IMR-90 (cell line): ENCODE measurements at regions not wholly inside any gene's neighbourhood (a gene's known extent, or its start where the extent isn't known, plus 50 kb on each side); places are given as distances from the start of the nearest gene placed in this dataset.

ENCODE experiments used
- ATAC-seq: fragments of 200-7000 bp; cut with Tn5 transposase; 2 replicates; pipeline ENCODE4 v1.9.1; 2020; ENCODE audit warnings: low read depth, mild to moderate bottlenecking, moderate library complexity
- BruUV-seq: library from RNA; stranded (reverse); fragments of 400-500 nt; replicated peaks from 2 replicates; lab custom pipeline; 2021; lab: Mats Ljungman, UMichigan
- CTCF ChIA-PET: fragments of 300-600 bp; formaldehyde crosslinking; extraction: SDS; loops from one replicate; lab custom pipeline; 2021; ENCODE audit warnings: antibody characterized with exemption; lab: Yijun Ruan, JAX
- POLR2A ChIA-PET: fragments of 300-600 bp; sonication (Branson Sonifier 250); formaldehyde crosslinking; loops from one replicate; lab custom pipeline; 2022; ENCODE audit warnings: antibody characterized with exemption; ENCODE audit not compliant: unreplicated experiment; lab: Charles Lee
- DNase-seq: peaks from one replicate; pipeline ENCODE4 v3.0.0; 2013
- H2AFZ ChIP-seq: replicated peaks from 2 replicates; pipeline ENCODE3; 2013; ENCODE audit warnings: low read length, mild to moderate bottlenecking; ENCODE audit not compliant: poor library complexity
- H2AK5ac ChIP-seq: 2 replicates; pipeline ENCODE4 v1.6.1; 2013; ENCODE audit warnings: low read depth, low read length, inconsistent platforms
- H2AK9ac ChIP-seq: replicated peaks from 2 replicates; pipeline ENCODE3; 2013; ENCODE audit warnings: mild to moderate bottlenecking, low read depth, low read length, moderate library complexity; ENCODE audit not compliant: poor library complexity
- H2BK120ac ChIP-seq: 2 replicates; pipeline ENCODE4 v1.6.1; 2013; ENCODE audit warnings: low read depth, low read length, inconsistent platforms
- H2BK15ac ChIP-seq: 3 replicates; pipeline ENCODE4 v1.6.1; 2013; ENCODE audit warnings: low read depth, low read length, inconsistent platforms
- H2BK20ac ChIP-seq: 2 replicates; pipeline ENCODE4 v1.6.1; 2013; ENCODE audit warnings: low read depth, mild to moderate bottlenecking, inconsistent platforms, low read length, moderate library complexity
- H2BK5ac ChIP-seq: 2 replicates; pipeline ENCODE4 v1.6.1; 2013; ENCODE audit warnings: mild to moderate bottlenecking, low read depth, low read length, inconsistent platforms; ENCODE audit not compliant: poor library complexity, severe bottlenecking
- H3K14ac ChIP-seq: replicated peaks from 2 replicates; pipeline ENCODE4 v1.6.1; 2013; ENCODE audit warnings: low read depth, low read length, inconsistent platforms
- H3K18ac ChIP-seq: 2 replicates; pipeline ENCODE4 v1.6.1; 2013; ENCODE audit warnings: low read depth, low read length, control low read depth
- H3K23ac ChIP-seq: 2 replicates; pipeline ENCODE4 v1.6.1; 2013; ENCODE audit warnings: low read depth, low read length, inconsistent platforms
- H3K27ac ChIP-seq: 2 replicates; pipeline ENCODE4 v1.5.1; 2013; ENCODE audit warnings: mild to moderate bottlenecking, control low read depth, low read length; ENCODE audit not compliant: insufficient read depth
- H3K27me3 ChIP-seq: 2 replicates; pipeline ENCODE4 v1.6.1; 2013; ENCODE audit warnings: low read length; ENCODE audit not compliant: control insufficient read depth, insufficient read depth
- H3K36me3 ChIP-seq: 2 replicates; pipeline ENCODE4 v1.6.1; 2013; ENCODE audit warnings: low read length, mixed read lengths; ENCODE audit not compliant: control insufficient read depth, insufficient read depth
- H3K4ac ChIP-seq: 2 replicates; pipeline ENCODE4 v1.6.1; 2013; ENCODE audit warnings: low read depth, low read length, inconsistent platforms
- H3K4me1 ChIP-seq: 2 replicates; pipeline ENCODE4 v1.6.1; 2013; ENCODE audit warnings: low read length, mixed read lengths; ENCODE audit not compliant: control insufficient read depth, insufficient read depth
- H3K4me2 ChIP-seq: 2 replicates; pipeline ENCODE4 v1.6.1; 2013; ENCODE audit warnings: low read depth, mild to moderate bottlenecking, control low read depth, low read length, moderate library complexity
- H3K4me3 ChIP-seq: 2 replicates; pipeline ENCODE4 v1.5.1; 2013; ENCODE audit warnings: low read depth, mild to moderate bottlenecking, control low read depth, low read length, moderate library complexity; ENCODE audit not compliant: insufficient read depth
- H3K56ac ChIP-seq: 2 replicates; pipeline ENCODE4 v1.6.1; 2013; ENCODE audit warnings: low read length, inconsistent platforms; ENCODE audit not compliant: insufficient read depth; ENCODE audit errors: extremely low read depth
- H3K79me1 ChIP-seq, 2 experiments: 2 replicates each; pipeline ENCODE4 v1.6.1; 2013; ENCODE audit warnings: low read length in 2 of 2, inconsistent platforms in 1 of 2, low read depth in 1 of 2
- H3K9ac ChIP-seq: 2 replicates; pipeline ENCODE4 v1.6.1; 2013; ENCODE audit warnings: low read depth, low read length, control low read depth
- H3K9me1 ChIP-seq: 2 replicates; pipeline ENCODE4 v1.6.1; 2013; ENCODE audit warnings: low read length, inconsistent platforms; ENCODE audit not compliant: insufficient read depth
- H3K9me3 ChIP-seq: 2 replicates; pipeline ENCODE4 v1.6.1; 2013; ENCODE audit warnings: low read length; ENCODE audit not compliant: control insufficient read depth, insufficient read depth
- H4K20me1 ChIP-seq: 2 replicates; pipeline ENCODE4 v1.6.1; 2013; ENCODE audit warnings: low read length, inconsistent platforms; ENCODE audit not compliant: insufficient read depth
- H4K5ac ChIP-seq: 2 replicates; pipeline ENCODE4 v1.6.1; 2013; ENCODE audit warnings: mild to moderate bottlenecking, low read depth, low read length, control low read depth
- H4K8ac ChIP-seq, 2 experiments: 2 replicates each; pipeline ENCODE4 v1.6.1; 2013; ENCODE audit warnings: low read depth in 2 of 2, low read length in 2 of 2, control low read depth in 1 of 2, inconsistent platforms in 1 of 2
- H4K91ac ChIP-seq: 2 replicates; pipeline ENCODE4 v1.6.1; 2013; ENCODE audit warnings: low read depth, low read length, inconsistent platforms; ENCODE audit not compliant: insufficient read depth
- CEBPB ChIP-seq: IDR thresholded peaks from 2 replicates; pipeline ENCODE4 v1.6.1; 2012; ENCODE audit warnings: low read depth, low read length, improper control_type of control experiment
- CTCF ChIP-seq: conservative IDR thresholded peaks from 2 replicates; pipeline ENCODE4 v1.5.1; 2012; ENCODE audit warnings: mild to moderate bottlenecking, low read depth, low read length, improper control_type of control experiment
- MAFK ChIP-seq: IDR thresholded peaks from 2 replicates; pipeline ENCODE4 v1.6.1; 2012; ENCODE audit warnings: low read depth, low read length, improper control_type of control experiment
- MAZ ChIP-seq: IDR thresholded peaks from 2 replicates; pipeline ENCODE4 v1.6.1; 2012; ENCODE audit warnings: low read depth, mild to moderate bottlenecking, low read length, improper control_type of control experiment, moderate library complexity, borderline replicate concordance
- WGBS, 2 experiments: methylation state at CpG; one replicate each; pipeline versions ENCODE4 v1.1.5 to v1.1.7; 2013; ENCODE audit warnings: missing lambda C conversion rate in 2 of 2; ENCODE audit not compliant: insufficient read length in 1 of 2; ENCODE audit errors: extremely low coverage in 2 of 2; 5-methylcytosine and 5-hydroxymethylcytosine counted together
- dilution Hi-C: fragments of 300-500 bp; cut with HindIII; formaldehyde crosslinking; loops from one replicate; pipeline ENCODE4 v1.14.3; 2018; ENCODE audit warnings: low sequenced_read_pairs; ENCODE audit not compliant: unreplicated experiment
- in situ Hi-C: fragments of 300-500 bp; cut with MboI; formaldehyde crosslinking; loops from 3 replicates; pipeline ENCODE4 v1.14.3; 2019; ENCODE audit warnings: low sequenced_read_pairs, inconsistent platforms, mixed read lengths
- intact Hi-C: fragments of 100-400 bp; cut with micrococcal nuclease; formaldehyde crosslinking; loops from 2 replicates; pipeline ENCODE4 v1.10.0; 2022

DNA sequence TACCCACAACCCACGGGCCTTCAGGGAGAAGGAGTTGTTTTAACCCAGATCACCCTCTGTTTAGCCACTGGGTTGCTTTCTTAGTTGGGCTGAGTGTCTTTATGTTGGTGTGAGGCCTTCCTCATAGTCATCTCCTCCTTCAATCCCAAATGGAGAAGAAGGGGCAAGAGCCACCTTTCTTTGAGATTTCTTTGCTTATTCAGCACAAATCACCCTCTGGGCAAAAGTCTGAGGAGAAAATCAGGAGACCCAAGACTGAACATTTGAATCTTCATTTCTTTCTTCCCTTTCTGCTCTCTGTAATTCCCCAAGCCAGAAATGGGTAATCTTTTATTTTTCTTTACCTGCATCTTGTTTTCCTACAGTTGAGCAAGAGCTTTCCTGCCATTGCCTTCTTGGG, 329.0 kb downstream of the TLE4 start:
- H3K36me3 ChIP-seq = no peaks in the 10 kb centered on the region
- H2AK5ac ChIP-seq = no peak overlapping the region
- no peak overlapping the region for H4K91ac ChIP-seq
- POLR2A ChIA-PET = no interaction called here
- no peaks in the 10 kb centered on the region for H3K79me1 ChIP-seq
- H4K5ac ChIP-seq = no peak overlapping the region
- H3K9me3 ChIP-seq = no peaks in the 10 kb centered on the region
- no peak overlapping the region for H3K9ac ChIP-seq
- H3K56ac ChIP-seq = no peak overlapping the region
- ATAC-seq = no peak
- no peaks in the 10 kb centered on the region for H3K27me3 ChIP-seq
- H3K23ac ChIP-seq = no peak overlapping the region
- H2AFZ ChIP-seq = no peak overlapping the region
- in situ Hi-C loops (no loop called here), intact Hi-C loops (no loop called here), dilution Hi-C loops (no loop called here)
- WGBS, 2 experiments = no CpG with 5 or more reads among the region's 1 CpG
- H3K4me2 ChIP-seq = no peak overlapping the region
- peak; percentile 53 for TF ChIP-seq MAFK
- TF ChIP-seq MAZ = no peak
- TF ChIP-seq CTCF = no peak
- no peak for TF ChIP-seq CEBPB
- no peak overlapping the region for H3K27ac ChIP-seq
- H2AK9ac ChIP-seq = no peak overlapping the region
- no peak overlapping the region for H3K14ac ChIP-seq
- no peak for DNase-seq
- no peak overlapping the region for H2BK15ac ChIP-seq
- H2BK5ac ChIP-seq = no peak overlapping the region
- no peak overlapping the region for H2BK20ac ChIP-seq
- H3K4ac ChIP-seq = no peak overlapping the region
- BruUV-seq = no TSS peak
- H4K8ac ChIP-seq = no peak overlapping the region
- no peak overlapping the region for H3K18ac ChIP-seq
- no peak overlapping the region for H2BK120ac ChIP-seq
- 0 out of 2 replicates have a peak, but pooled peaks cover 3% of the 10 kb centered on the region for H3K9me1 ChIP-seq
- no peak overlapping the region for H3K4me3 ChIP-seq
- no peaks in the 10 kb centered on the region for H4K20me1 ChIP-seq
- CTCF ChIA-PET = interaction anchor here (0.6 kb wide), 1 partner anchor 1304 kb away, joined by 3 read pairs; no protein-coding TSS in a partner anchor
- no peaks in the 10 kb centered on the region for H3K4me1 ChIP-seq
